K562 (cell line): ENCODE measurements at regions not wholly inside any gene's neighbourhood (a gene's known extent, or its start where the extent isn't known, plus 50 kb on each side); places are given as distances from the start of the nearest gene placed in this dataset.

Experiments
- ATF7 ChIP-seq: fragments of 450-650 bp; IDR thresholded peaks from 2 replicates; pipeline ENCODE4 v1.7.1; 2014; ENCODE audit warnings: mild to moderate bottlenecking, moderate library complexity
- GTF2E2 ChIP-seq: fragments of 200-800 bp; sonication (Bioruptor generic); IDR thresholded peaks from 2 replicates; pipeline ENCODE4 v1.6.1; 2016; ENCODE audit warnings: missing genetic modification characterization, missing compliant biosample characterization
- MXI1 ChIP-seq: IDR thresholded peaks from 2 replicates; pipeline ENCODE4 v1.6.1; 2011; ENCODE audit warnings: low read depth, mild to moderate bottlenecking, improper control_type of control experiment, low read length
- SREBF2 ChIP-seq: sonication (generic); formaldehyde crosslinking; IDR thresholded peaks from 2 replicates; pipeline ENCODE4 v1.4.0; 2020; ENCODE audit warnings: mild to moderate bottlenecking, missing genetic modification reagents
- TFAP4 ChIP-seq: sonication (generic); formaldehyde crosslinking; IDR thresholded peaks from 2 replicates; pipeline ENCODE4 v1.8.0; 2022; ENCODE audit warnings: missing genetic modification reagents, mild to moderate bottlenecking, moderate library complexity, borderline replicate concordance
- XRCC3 ChIP-seq: fragments of 450-650 bp; IDR thresholded peaks from 2 replicates; pipeline ENCODE4 v1.6.1; 2017; ENCODE audit warnings: mild to moderate bottlenecking, moderate library complexity
- ZMIZ1 ChIP-seq, 2 experiments: fragments of 150-350 bp in 1 of 2; IDR thresholded peaks; 2 replicates each; pipeline ENCODE4 v1.6.1; 2012 to 2016; ENCODE audit warnings: low read depth in 2 of 2, low read length in 2 of 2, mild to moderate bottlenecking in 1 of 2, moderate library complexity in 1 of 2
- ZNF124 ChIP-seq: sonication (generic); formaldehyde crosslinking; IDR thresholded peaks from 2 replicates; pipeline ENCODE4 v1.8.1; 2022; ENCODE audit warnings: missing genetic modification reagents
- TF ChIP-seq, protein P1 (sequence below): fragments of 450-650 bp; IDR thresholded peaks from 2 replicates; pipeline ENCODE4 v1.6.1; 2014; ENCODE audit warnings: low read depth, mild to moderate bottlenecking, moderate library complexity, borderline replicate concordance

DNA sequence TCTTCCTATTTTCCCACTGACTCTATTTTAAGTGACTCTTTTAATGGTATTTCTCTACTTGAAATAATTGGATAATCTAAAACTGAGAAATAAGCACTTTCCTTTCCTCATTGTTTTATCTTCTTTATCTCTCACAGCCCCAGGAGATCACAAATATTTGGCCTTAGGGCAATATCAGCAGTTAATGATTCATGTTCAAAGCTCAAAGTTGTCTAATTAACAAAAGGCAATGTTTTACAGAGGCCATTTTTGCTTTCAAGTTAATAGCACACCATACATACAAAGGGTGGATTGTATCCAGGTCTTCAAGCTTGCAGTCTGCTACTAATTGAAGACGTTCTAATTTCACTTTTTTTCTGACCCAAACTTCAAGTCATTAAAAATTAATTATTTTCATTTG lies 120.1 kb downstream of the LRRN1 start (continued):
- TF ChIP-seq ZMIZ1 (IDR thresholded peaks at IDR 0.05; ENCODE audit: low read depth in 2 of 2, low read length in 2 of 2) (no peak), SREBF2 (CRISPR knock-in tag) (no peak), GTF2E2 (tag) (no peak), ATF7 (no peak), ZNF124 (CRISPR knock-in tag) (no peak), TFAP4 (CRISPR knock-in tag) (no peak), MXI1 (no peak), XRCC3 (no peak)
- TF ChIP-seq, protein P1, sequence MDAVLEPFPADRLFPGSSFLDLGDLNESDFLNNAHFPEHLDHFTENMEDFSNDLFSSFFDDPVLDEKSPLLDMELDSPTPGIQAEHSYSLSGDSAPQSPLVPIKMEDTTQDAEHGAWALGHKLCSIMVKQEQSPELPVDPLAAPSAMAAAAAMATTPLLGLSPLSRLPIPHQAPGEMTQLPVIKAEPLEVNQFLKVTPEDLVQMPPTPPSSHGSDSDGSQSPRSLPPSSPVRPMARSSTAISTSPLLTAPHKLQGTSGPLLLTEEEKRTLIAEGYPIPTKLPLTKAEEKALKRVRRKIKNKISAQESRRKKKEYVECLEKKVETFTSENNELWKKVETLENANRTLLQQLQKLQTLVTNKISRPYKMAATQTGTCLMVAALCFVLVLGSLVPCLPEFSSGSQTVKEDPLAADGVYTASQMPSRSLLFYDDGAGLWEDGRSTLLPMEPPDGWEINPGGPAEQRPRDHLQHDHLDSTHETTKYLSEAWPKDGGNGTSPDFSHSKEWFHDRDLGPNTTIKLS: no peak
